ENCODE measurements at regions not wholly inside any gene's neighbourhood (a gene's known extent, or its start where the extent isn't known, plus 50 kb on each side); places are given as distances from the start of the nearest gene placed in this dataset.

DNA sequence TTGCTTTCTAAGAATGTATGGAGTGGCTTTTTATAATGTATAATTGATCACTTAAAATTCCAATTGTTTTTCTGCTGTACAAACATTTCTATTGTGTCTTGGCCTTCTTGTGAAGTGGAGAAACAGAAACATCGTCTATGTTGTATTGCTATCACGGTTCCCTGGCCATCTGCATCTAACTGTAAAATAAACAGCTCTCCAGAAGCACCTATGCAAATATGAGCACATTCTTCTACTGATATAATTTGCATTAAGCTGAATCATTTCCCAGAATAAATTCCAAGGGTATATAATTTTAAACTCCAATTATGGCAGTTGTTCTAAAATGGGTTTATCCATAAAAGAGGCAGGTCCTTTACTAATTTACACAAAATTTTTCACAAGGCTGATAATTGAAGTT lies 261.6 kb upstream of the STS start:
- H3K4me1 ChIP-seq, result no peaks in the 10 kb centered on the region
- DNase-seq, result no peak
- TF ChIP-seq CTCF (IDR thresholded peaks at IDR 0.05; ENCODE audit: borderline replicate concordance), result no peak
- H3K36me3 ChIP-seq, result no peaks in the 10 kb centered on the region
- H3K27ac ChIP-seq (replicated peaks), result no peak overlapping the region
- H3K9me3 ChIP-seq (replicated peaks), result no peaks in the 10 kb centered on the region
- intact Hi-C loops (cut with micrococcal nuclease), result no loop called here
- H3K27me3 ChIP-seq (ENCODE audit: low read depth), result no peaks in the 10 kb centered on the region
- H3K4me3 ChIP-seq, result no peak overlapping the region

DNA sequence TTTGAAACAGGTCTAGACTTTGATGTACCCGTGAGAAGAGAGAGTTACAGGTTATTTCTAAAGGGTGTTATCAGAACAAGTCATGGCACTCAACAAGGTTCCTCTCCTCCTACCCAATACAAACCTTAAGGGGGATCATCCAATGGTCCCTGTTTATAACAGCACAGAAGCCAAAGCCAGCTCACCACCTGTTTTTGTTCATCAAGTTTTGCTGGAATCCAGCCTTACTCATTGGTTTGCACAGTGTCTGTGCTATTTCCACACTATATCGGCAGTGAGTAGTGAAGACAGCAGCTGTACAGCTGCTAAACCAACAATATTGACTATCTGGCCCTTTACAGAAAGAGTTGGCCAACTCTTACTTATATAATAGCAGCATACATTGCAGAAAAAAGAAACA lies 262.1 kb upstream of the STS start:
- no peak for DNase-seq
- H3K4me3 ChIP-seq, result no peak overlapping the region
- no peaks in the 10 kb centered on the region for H3K27me3 ChIP-seq (ENCODE audit: low read depth)
- no peaks in the 10 kb centered on the region for H3K9me3 ChIP-seq (replicated peaks)
- intact Hi-C loops (cut with micrococcal nuclease), result no loop called here
- no peak overlapping the region for H3K27ac ChIP-seq (replicated peaks)
- H3K36me3 ChIP-seq, result no peaks in the 10 kb centered on the region
- no peak for TF ChIP-seq CTCF (IDR thresholded peaks at IDR 0.05; ENCODE audit: borderline replicate concordance)
- no peaks in the 10 kb centered on the region for H3K4me1 ChIP-seq

- H3K9me3 ChIP-seq (replicated peaks), result peaks cover 9% of the 10 kb centered on the region
- TF ChIP-seq CTCF (IDR thresholded peaks at IDR 0.05; ENCODE audit: borderline replicate concordance), result no peak
- no peak overlapping the region for H3K27ac ChIP-seq (replicated peaks)
- no peaks in the 10 kb centered on the region for H3K4me1 ChIP-seq
- intact Hi-C loops (cut with micrococcal nuclease), result no loop called here
- DNase-seq, result no peak
- no peaks in the 10 kb centered on the region for H3K36me3 ChIP-seq
- no peak overlapping the region for H3K4me3 ChIP-seq
- no peaks in the 10 kb centered on the region for H3K27me3 ChIP-seq (ENCODE audit: low read depth)
Observed at GRCh38 chrX:6861456-6861855, 286.1 kb upstream of the STS start.

DNA sequence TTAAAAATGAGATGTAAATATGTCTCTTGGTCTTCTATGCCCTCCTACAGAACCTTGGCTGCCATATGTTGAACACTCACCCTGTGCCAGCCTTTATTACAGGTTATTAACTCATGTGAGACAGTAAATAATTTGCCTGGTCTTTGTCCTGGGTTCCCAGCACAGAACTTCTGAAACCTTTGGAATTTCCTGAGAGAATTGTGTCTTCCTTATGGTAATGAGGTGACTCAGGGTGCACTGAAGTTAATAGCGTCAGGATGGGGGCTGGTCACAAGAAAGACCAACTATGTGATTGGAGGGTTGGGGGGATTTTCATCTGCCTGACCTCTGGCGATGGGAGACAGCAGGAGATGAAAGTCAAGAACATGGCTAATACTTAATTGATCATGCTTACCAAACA lies 289.8 kb upstream of the STS start:
- Histone ChIP-seq H3K4me3 (no peak overlapping the region), H3K27me3 (ENCODE audit: low read depth) (no peaks in the 10 kb centered on the region), H3K4me1 (no peaks in the 10 kb centered on the region), H3K9me3 (replicated peaks) (peaks cover 9% of the 10 kb centered on the region), H3K27ac (replicated peaks) (no peak overlapping the region), H3K36me3 (no peaks in the 10 kb centered on the region)
- TF ChIP-seq CTCF (IDR thresholded peaks at IDR 0.05; ENCODE audit: borderline replicate concordance), result no peak
- intact Hi-C loops (cut with micrococcal nuclease), result no loop called here
- no peak for DNase-seq

DNA sequence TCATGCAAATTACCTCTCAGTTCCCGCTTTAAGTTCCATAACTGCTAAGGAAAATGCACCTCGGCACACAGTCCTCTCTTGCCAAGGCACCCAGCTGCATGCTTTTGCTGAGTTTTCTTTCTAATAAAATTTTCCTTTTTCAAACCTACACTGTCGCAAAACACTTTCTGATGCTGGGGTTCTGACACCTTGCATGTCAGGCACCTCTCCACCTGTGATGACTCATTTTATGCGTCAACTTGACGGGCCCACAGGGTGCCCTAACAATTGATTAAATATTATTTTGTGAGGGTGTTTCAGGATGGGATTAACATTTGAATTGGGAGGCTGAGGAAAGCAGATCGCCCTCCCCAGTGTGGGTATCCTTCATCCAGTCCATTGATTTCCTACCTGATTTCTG lies 291.0 kb upstream of the STS start:
- Histone ChIP-seq H3K27me3 (ENCODE audit: low read depth) (no peaks in the 10 kb centered on the region), H3K9me3 (replicated peaks) (peaks cover 9% of the 10 kb centered on the region), H3K4me1 (no peaks in the 10 kb centered on the region), H3K4me3 (no peak overlapping the region), H3K36me3 (no peaks in the 10 kb centered on the region), H3K27ac (replicated peaks) (no peak overlapping the region)
- intact Hi-C loops (cut with micrococcal nuclease), result no loop called here
- no peak for DNase-seq
- TF ChIP-seq CTCF (IDR thresholded peaks at IDR 0.05; ENCODE audit: borderline replicate concordance), result no peak

DNA sequence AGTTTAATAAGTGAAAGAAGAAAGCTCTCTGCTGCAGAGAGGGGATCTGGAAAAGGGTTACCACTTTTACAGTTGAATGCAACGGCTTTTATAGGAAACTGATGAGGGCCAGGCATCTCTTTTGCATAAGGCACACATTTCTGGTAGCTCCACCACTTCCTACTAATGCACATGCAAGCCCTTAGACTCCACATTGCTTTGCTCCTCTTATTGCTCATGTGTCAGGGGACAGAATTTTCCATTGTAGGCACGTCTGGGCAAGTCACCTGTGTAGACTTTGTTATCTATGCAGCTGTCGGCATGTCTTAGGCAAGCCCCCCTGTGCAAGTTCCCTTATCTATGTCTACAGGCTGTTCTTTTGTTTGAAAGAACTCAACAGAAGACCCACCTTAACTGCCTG lies 294.6 kb upstream of the STS start:
- Histone ChIP-seq H3K4me3 (no peak overlapping the region), H3K27ac (replicated peaks) (no peak overlapping the region), H3K4me1 (no peaks in the 10 kb centered on the region), H3K27me3 (ENCODE audit: low read depth) (no peaks in the 10 kb centered on the region), H3K36me3 (no peaks in the 10 kb centered on the region), H3K9me3 (replicated peaks) (no peaks in the 10 kb centered on the region)
- no peak for DNase-seq
- TF ChIP-seq CTCF (IDR thresholded peaks at IDR 0.05; ENCODE audit: borderline replicate concordance), result no peak
- intact Hi-C loops (cut with micrococcal nuclease), result no loop called here
